B cell (primary cell): ENCODE measurements at regions not wholly inside any gene's neighbourhood (a gene's known extent, or its start where the extent isn't known, plus 50 kb on each side); places are given as distances from the start of the nearest gene placed in this dataset.

Source experiments
- ATAC-seq: fragments of 200-7000 bp; cut with Tn5 transposase; one replicate; pipeline ENCODE4 v1.10.0; 2021; ENCODE audit warnings: low read depth, mild to moderate bottlenecking, moderate number of reproducible peaks, moderate library complexity
- CTCF ChIA-PET: fragments of 350-600 bp; sonication (Branson Sonifier 250); formaldehyde crosslinking; loops from one replicate; lab custom pipeline; 2021; ENCODE audit warnings: antibody characterized with exemption, inconsistent platforms; lab: Charles Lee
- POLR2A ChIA-PET: fragments of 350-600 bp; sonication (Branson Sonifier 250); formaldehyde crosslinking; loops from one replicate; lab custom pipeline; 2021; ENCODE audit warnings: antibody characterized with exemption; lab: Charles Lee
- DNase-seq: peaks from one replicate; pipeline ENCODE4 v3.0.0; 2013
- H2AFZ ChIP-seq: 2 replicates; pipeline ENCODE4 v1.6.1; 2012; ENCODE audit warnings: mild to moderate bottlenecking, low read depth, low read length; ENCODE audit not compliant: insufficient read depth, poor library complexity, severe bottlenecking
- H3K27ac ChIP-seq, 2 donors: 1 replicate in 1 of 2; 2 replicates in 1 of 2; pipeline ENCODE4 v1.5.1; 2012 to 2013; ENCODE audit warnings: low read length in 2 of 2, mild to moderate bottlenecking in 2 of 2, moderate library complexity in 1 of 2
- H3K27me3 ChIP-seq, 4 experiments: fragments of 200-600 bp in 1 of 4; sonication (generic) in 1 of 4; replicated peaks in 1 of 4; 1 replicate in 2 of 4; 2 replicates in 2 of 4; pipeline versions ENCODE4 v1.6.1 to v1.7.0; 2013 to 2016; ENCODE audit warnings: low read length in 3 of 4, mild to moderate bottlenecking in 2 of 4, mixed read lengths in 1 of 4, moderate library complexity in 1 of 4; ENCODE audit not compliant: insufficient read depth in 4 of 4, control insufficient read depth in 3 of 4; ENCODE audit errors: control extremely low read depth in 1 of 4
- H3K36me3 ChIP-seq, 2 experiments: replicated peaks in 1 of 2; 1 replicate in 1 of 2; 2 replicates in 1 of 2; pipeline versions ENCODE4 v1.6.1 to v1.7.1; 2013; ENCODE audit warnings: low read length in 1 of 2; ENCODE audit not compliant: insufficient read depth in 2 of 2, control insufficient read depth in 1 of 2; ENCODE audit errors: control extremely low read depth in 1 of 2, extremely low read depth in 1 of 2
- H3K4me1 ChIP-seq, 2 donors: fragments of 200-600 bp in 1 of 2; sonication (generic) in 1 of 2; 1 replicate in 1 of 2; 2 replicates in 1 of 2; pipeline versions ENCODE4 v1.5.1 to v1.6.1; 2013 to 2017; ENCODE audit warnings: low read length in 2 of 2; ENCODE audit not compliant: control insufficient read depth in 2 of 2, insufficient read depth in 2 of 2
- H3K4me2 ChIP-seq: replicated peaks from 2 replicates; pipeline ENCODE3; 2012; ENCODE audit warnings: mild to moderate bottlenecking, low read depth, low read length; ENCODE audit not compliant: poor library complexity, severe bottlenecking
- H3K4me3 ChIP-seq, 5 experiments: fragments of 200-600 bp in 1 of 5; sonication (generic) in 1 of 5; 1 replicate in 3 of 5; 2 replicates in 2 of 5; pipeline versions ENCODE4 v1.5.1 to v1.7.0; 2011 to 2016; ENCODE audit warnings: low read length in 4 of 5, mild to moderate bottlenecking in 4 of 5, low read depth in 2 of 5, control low read depth in 1 of 5, moderate library complexity in 1 of 5; ENCODE audit not compliant: insufficient read depth in 1 of 5; ENCODE audit errors: control extremely low read depth in 1 of 5, extremely low read depth in 1 of 5
- H3K79me2 ChIP-seq: fragments of 200-600 bp; sonication (generic); one replicate; pipeline ENCODE4 v1.6.0; 2016; ENCODE audit warnings: low read length; ENCODE audit not compliant: control insufficient read depth, insufficient read depth
- H3K9ac ChIP-seq: fragments of 200-600 bp; sonication (generic); 2 replicates; pipeline ENCODE4 v1.6.1; 2017; ENCODE audit warnings: mild to moderate bottlenecking, low read length, moderate library complexity
- H3K9me3 ChIP-seq, 3 donors: one replicate each; pipeline versions ENCODE4 v1.6.1 to v1.7.1; 2013; ENCODE audit warnings: low read length in 2 of 3; ENCODE audit not compliant: control insufficient read depth in 2 of 3, insufficient read depth in 1 of 3; ENCODE audit errors: control extremely low read depth in 1 of 3
- H4K20me1 ChIP-seq: 2 replicates; pipeline ENCODE4 v1.6.0; 2012; ENCODE audit warnings: mild to moderate bottlenecking, low read length; ENCODE audit not compliant: insufficient read depth, control insufficient read depth, poor library complexity, severe bottlenecking
- H3K27ac Mint-ChIP-seq: one replicate; pipeline ENCODE4 v1.8.0; 2021; ENCODE audit warnings: mixed read lengths
- H3K27me3 Mint-ChIP-seq: one replicate; pipeline ENCODE4 v1.8.0; 2021; ENCODE audit warnings: mixed read lengths
- H3K4me1 Mint-ChIP-seq: one replicate; pipeline ENCODE4 v1.8.0; 2021; ENCODE audit warnings: mixed read lengths
- H3K4me3 Mint-ChIP-seq: one replicate; pipeline ENCODE4 v1.8.0; 2021; ENCODE audit warnings: mixed read lengths
- H3K9me3 Mint-ChIP-seq: one replicate; pipeline ENCODE4 v1.8.0; 2022; ENCODE audit warnings: mixed read lengths; ENCODE audit not compliant: insufficient read depth
- CTCF ChIP-seq: fragments of 200-600 bp; IDR thresholded peaks from one replicate; pipeline ENCODE4 v1.8.0; 2022; ENCODE audit warnings: antibody characterized with exemption, mild to moderate bottlenecking
- EZH2 ChIP-seq: IDR thresholded peaks from 2 replicates; pipeline ENCODE4 v1.6.1; 2012; ENCODE audit warnings: borderline replicate concordance, low read depth, mild to moderate bottlenecking, moderate library complexity, low read length; ENCODE audit not compliant: insufficient read depth, poor library complexity, severe bottlenecking
- WGBS: methylation state at CpG from one replicate; pipeline ENCODE4 v1.1.5; 2013; ENCODE audit warnings: missing lambda C conversion rate; ENCODE audit not compliant: insufficient coverage; 5-methylcytosine and 5-hydroxymethylcytosine counted together
- intact Hi-C: fragments of 100-400 bp; cut with micrococcal nuclease; formaldehyde crosslinking; loops from one replicate; pipeline ENCODE4 v1.10.0; 2022

DNA sequence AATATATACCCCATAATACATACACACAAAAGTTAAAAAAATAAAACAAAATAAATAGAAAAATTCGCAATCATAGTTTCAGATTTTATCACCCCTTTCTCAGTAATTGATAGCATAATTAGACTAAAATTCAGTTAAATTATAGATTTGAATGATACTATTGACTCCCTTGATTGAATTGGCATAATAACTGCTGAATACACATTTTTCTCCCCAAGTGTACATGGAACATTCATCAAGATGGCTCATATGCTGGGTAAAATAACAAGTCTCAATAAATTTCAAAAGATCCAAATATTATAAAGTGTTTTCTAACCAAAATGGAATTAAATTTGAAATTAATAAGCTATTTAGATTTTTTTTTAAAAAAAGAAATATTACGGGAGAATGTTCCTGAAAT is 616.1 kb downstream of the MAFB start:
- H3K9ac ChIP-seq = no peak overlapping the region
- intact Hi-C loops = no loop called here
- H3K27ac ChIP-seq = no peak overlapping the region
- ChIA-PET CTCF (no interaction called here), POLR2A (no interaction called here)
- no peak overlapping the region for H3K27ac Mint-ChIP-seq
- H3K36me3 ChIP-seq = no peaks in the 10 kb centered on the region
- H3K27me3 Mint-ChIP-seq = no peaks in the 10 kb centered on the region
- H3K9me3 Mint-ChIP-seq = no peaks in the 10 kb centered on the region
- no peak for DNase-seq
- peaks cover 0 to 5% (median 0%) of the 10 kb centered on the region in 3 donors for H3K9me3 ChIP-seq
- no peak overlapping the region for H2AFZ ChIP-seq
- no peak overlapping the region for H3K4me3 Mint-ChIP-seq
- no peaks in the 10 kb centered on the region for H3K4me1 ChIP-seq
- no peak overlapping the region for H3K4me3 ChIP-seq
- H3K4me2 ChIP-seq = no peak overlapping the region
- no peak for ATAC-seq
- H3K27me3 ChIP-seq = no peaks in the 10 kb centered on the region
- no peaks in the 10 kb centered on the region for H4K20me1 ChIP-seq
- no CpG with 5 or more reads among the region's 2 CpGs for WGBS
- H3K79me2 ChIP-seq = no peaks in the 10 kb centered on the region
- TF ChIP-seq EZH2 (no peak), CTCF (no peak)
- no peaks in the 10 kb centered on the region for H3K4me1 Mint-ChIP-seq

- ATAC-seq = no peak
- TF ChIP-seq CTCF (no peak), EZH2 (no peak)
- H3K27me3 ChIP-seq = no peaks in the 10 kb centered on the region
- H3K27ac ChIP-seq = no peak overlapping the region
- H3K4me3 Mint-ChIP-seq = no peak overlapping the region
- no peaks in the 10 kb centered on the region for H3K4me1 ChIP-seq
- POLR2A ChIA-PET = no interaction called here
- H2AFZ ChIP-seq = no peak overlapping the region
- no peak overlapping the region for H3K4me3 ChIP-seq
- H3K9me3 ChIP-seq = peaks cover 0 to 8% (median 2%) of the 10 kb centered on the region in 3 donors
- H3K9me3 Mint-ChIP-seq = peaks cover 3% of the 10 kb centered on the region
- CTCF ChIA-PET = no interaction called here
- intact Hi-C loops = no loop called here
- no peak overlapping the region for H3K4me2 ChIP-seq
- no CpG with 5 or more reads among the region's 1 CpG for WGBS
- H3K27ac Mint-ChIP-seq = no peak overlapping the region
- no peak for DNase-seq
- H3K4me1 Mint-ChIP-seq = no peaks in the 10 kb centered on the region
- no peaks in the 10 kb centered on the region for H4K20me1 ChIP-seq
- H3K36me3 ChIP-seq = no peaks in the 10 kb centered on the region
- no peak overlapping the region for H3K9ac ChIP-seq
- no peaks in the 10 kb centered on the region for H3K79me2 ChIP-seq
- H3K27me3 Mint-ChIP-seq = peaks cover 5% of the 10 kb centered on the region
Observed at GRCh38 chr20:40056171-40056570, 632.9 kb downstream of the MAFB start.
